ENCODE measurements at regions not wholly inside any gene's neighbourhood (a gene's known extent, or its start where the extent isn't known, plus 50 kb on each side); places are given as distances from the start of the nearest gene placed in this dataset.
A peak's percentile ranks its signal among the peaks of the same experiment; 100 is the strongest.

DNA sequence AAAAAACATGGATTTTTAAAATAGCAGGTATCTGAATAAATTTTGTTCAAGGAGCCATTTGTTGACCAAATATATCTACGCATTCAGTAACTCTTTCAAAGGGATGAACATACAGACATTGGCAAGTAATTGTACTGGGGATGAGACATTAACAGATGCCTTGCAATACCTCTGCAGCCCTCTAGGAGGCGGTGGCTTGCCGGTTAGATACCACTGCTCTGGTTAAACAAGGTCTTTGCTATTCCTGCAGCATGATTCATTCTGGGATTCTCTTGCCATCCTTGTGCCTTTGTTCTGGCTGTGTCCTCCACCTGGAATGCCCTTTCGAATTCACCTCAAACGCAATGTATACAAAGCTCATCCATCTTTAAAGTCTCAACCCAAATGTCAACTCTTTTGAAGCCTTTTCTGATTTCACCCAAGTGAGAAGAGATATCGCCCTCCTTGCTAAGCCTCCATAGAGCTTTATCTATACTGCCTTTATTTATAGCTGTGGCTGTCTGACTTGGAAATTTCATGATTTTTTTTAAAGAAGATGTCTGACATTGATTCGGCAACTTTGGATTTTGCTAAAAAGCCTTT, 131.0 kb upstream of the SRRM4 start:
- H3F3A ChIP-seq (ENCODE audit: insufficient read depth, low read length, poor library complexity, severe bottlenecking), result no peaks in the 10 kb centered on the region
- H3K79me2 ChIP-seq (replicated peaks; ENCODE audit: insufficient read depth, low read length), result no peaks in the 10 kb centered on the region
- no peaks in the 10 kb centered on the region for H3K36me3 ChIP-seq (ENCODE audit: insufficient read depth, low read length)
- H2AFZ ChIP-seq (ENCODE audit: low read depth, low read length), result no peak overlapping the region
- H3K27me3 ChIP-seq (ENCODE audit: insufficient read depth, low read depth, low read length), result no peaks in the 10 kb centered on the region
- no peaks in the 10 kb centered on the region for H4K20me1 ChIP-seq (ENCODE audit: insufficient read depth)
- no peak overlapping the region for H3K9ac ChIP-seq (ENCODE audit: low read length)
- no peaks in the 10 kb centered on the region for H3K9me3 ChIP-seq (ENCODE audit: low read length)
- TF ChIP-seq MXI1 (conservative IDR thresholded peaks at IDR 0.05; ENCODE audit: poor library complexity, severe bottlenecking), result no peak
- TF ChIP-seq, protein P1, sequence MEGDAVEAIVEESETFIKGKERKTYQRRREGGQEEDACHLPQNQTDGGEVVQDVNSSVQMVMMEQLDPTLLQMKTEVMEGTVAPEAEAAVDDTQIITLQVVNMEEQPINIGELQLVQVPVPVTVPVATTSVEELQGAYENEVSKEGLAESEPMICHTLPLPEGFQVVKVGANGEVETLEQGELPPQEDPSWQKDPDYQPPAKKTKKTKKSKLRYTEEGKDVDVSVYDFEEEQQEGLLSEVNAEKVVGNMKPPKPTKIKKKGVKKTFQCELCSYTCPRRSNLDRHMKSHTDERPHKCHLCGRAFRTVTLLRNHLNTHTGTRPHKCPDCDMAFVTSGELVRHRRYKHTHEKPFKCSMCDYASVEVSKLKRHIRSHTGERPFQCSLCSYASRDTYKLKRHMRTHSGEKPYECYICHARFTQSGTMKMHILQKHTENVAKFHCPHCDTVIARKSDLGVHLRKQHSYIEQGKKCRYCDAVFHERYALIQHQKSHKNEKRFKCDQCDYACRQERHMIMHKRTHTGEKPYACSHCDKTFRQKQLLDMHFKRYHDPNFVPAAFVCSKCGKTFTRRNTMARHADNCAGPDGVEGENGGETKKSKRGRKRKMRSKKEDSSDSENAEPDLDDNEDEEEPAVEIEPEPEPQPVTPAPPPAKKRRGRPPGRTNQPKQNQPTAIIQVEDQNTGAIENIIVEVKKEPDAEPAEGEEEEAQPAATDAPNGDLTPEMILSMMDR (IDR thresholded peaks at IDR 0.05; ENCODE audit: poor library complexity, severe bottlenecking), result peak; percentile 49
- no peak for TF ChIP-seq EZH2 (IDR thresholded peaks at IDR 0.05; ENCODE audit: borderline replicate concordance, insufficient read depth, low read length, poor library complexity, severe bottlenecking)
- H3K27ac ChIP-seq (ENCODE audit: low read length), result no peak overlapping the region
- no peak overlapping the region for H3K4me3 ChIP-seq (ENCODE audit: low read length)
- H3K9me2 ChIP-seq (ENCODE audit: insufficient read depth, low read length), result no peaks in the 10 kb centered on the region
- no peak overlapping the region for H3K4me2 ChIP-seq (ENCODE audit: low read length)

DNA sequence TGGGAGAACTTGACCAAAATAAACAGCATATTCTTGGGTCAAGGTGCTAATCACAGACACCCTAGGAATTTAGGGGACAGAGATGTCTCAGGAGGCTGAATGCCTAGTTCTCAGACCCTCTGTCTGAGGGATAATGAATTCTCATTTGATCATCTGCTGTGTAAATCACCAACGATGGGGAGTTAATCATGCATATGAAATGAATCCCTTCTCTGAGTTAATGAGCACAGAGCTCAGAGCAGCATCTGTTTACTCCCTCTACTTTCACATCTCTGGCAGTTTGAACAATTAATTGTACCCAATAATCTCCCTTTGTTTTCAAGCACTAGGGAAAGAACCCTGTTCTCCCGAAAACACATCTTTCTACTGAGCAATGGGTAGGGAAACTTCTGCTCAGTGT, 129.4 kb upstream of the SRRM4 start:
- H3K4me2 ChIP-seq (ENCODE audit: low read length), result no peak overlapping the region
- H3K4me3 ChIP-seq (ENCODE audit: low read length), result no peak overlapping the region
- TF ChIP-seq, protein P2, sequence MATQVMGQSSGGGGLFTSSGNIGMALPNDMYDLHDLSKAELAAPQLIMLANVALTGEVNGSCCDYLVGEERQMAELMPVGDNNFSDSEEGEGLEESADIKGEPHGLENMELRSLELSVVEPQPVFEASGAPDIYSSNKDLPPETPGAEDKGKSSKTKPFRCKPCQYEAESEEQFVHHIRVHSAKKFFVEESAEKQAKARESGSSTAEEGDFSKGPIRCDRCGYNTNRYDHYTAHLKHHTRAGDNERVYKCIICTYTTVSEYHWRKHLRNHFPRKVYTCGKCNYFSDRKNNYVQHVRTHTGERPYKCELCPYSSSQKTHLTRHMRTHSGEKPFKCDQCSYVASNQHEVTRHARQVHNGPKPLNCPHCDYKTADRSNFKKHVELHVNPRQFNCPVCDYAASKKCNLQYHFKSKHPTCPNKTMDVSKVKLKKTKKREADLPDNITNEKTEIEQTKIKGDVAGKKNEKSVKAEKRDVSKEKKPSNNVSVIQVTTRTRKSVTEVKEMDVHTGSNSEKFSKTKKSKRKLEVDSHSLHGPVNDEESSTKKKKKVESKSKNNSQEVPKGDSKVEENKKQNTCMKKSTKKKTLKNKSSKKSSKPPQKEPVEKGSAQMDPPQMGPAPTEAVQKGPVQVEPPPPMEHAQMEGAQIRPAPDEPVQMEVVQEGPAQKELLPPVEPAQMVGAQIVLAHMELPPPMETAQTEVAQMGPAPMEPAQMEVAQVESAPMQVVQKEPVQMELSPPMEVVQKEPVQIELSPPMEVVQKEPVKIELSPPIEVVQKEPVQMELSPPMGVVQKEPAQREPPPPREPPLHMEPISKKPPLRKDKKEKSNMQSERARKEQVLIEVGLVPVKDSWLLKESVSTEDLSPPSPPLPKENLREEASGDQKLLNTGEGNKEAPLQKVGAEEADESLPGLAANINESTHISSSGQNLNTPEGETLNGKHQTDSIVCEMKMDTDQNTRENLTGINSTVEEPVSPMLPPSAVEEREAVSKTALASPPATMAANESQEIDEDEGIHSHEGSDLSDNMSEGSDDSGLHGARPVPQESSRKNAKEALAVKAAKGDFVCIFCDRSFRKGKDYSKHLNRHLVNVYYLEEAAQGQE (IDR thresholded peaks at IDR 0.05; ENCODE audit: borderline replicate concordance), result no peak
- TF ChIP-seq POLR2AphosphoS5 (IDR thresholded peaks at IDR 0.05), result no peak
- TF ChIP-seq EZH2 (IDR thresholded peaks at IDR 0.05; ENCODE audit: borderline replicate concordance, insufficient read depth, low read length, poor library complexity, severe bottlenecking), result no peak
- TF ChIP-seq EP300 (conservative IDR thresholded peaks at IDR 0.05; ENCODE audit: poor library complexity, severe bottlenecking), result no peak
- no peak for TF ChIP-seq SMC3 (conservative IDR thresholded peaks at IDR 0.05; ENCODE audit: poor library complexity)
- TF ChIP-seq, protein P1 (IDR thresholded peaks at IDR 0.05; ENCODE audit: poor library complexity, severe bottlenecking), result no peak
- no peak for TF ChIP-seq RAD21 (conservative IDR thresholded peaks at IDR 0.05)
- no peak for TF ChIP-seq MXI1 (conservative IDR thresholded peaks at IDR 0.05; ENCODE audit: poor library complexity, severe bottlenecking)
- TF ChIP-seq TAF1 (IDR thresholded peaks at IDR 0.05; ENCODE audit: low read depth), result no peak

More for the DNA sequence above, 129.4 kb upstream of the SRRM4 start:
- H3K27ac ChIP-seq (ENCODE audit: low read length), result no peak overlapping the region
- no peak overlapping the region for H2AFZ ChIP-seq (ENCODE audit: low read depth, low read length)
- H3K9me3 ChIP-seq (ENCODE audit: low read length), result no peaks in the 10 kb centered on the region
- H3K9ac ChIP-seq (ENCODE audit: low read length), result no peak overlapping the region
- H3K9me2 ChIP-seq (ENCODE audit: insufficient read depth, low read length), result no peaks in the 10 kb centered on the region
- no peaks in the 10 kb centered on the region for H3K79me2 ChIP-seq (replicated peaks; ENCODE audit: insufficient read depth, low read length)
- no peaks in the 10 kb centered on the region for H4K20me1 ChIP-seq (ENCODE audit: insufficient read depth)
- no peaks in the 10 kb centered on the region for H3K27me3 ChIP-seq (ENCODE audit: insufficient read depth, low read depth, low read length)
- H3K36me3 ChIP-seq (ENCODE audit: insufficient read depth, low read length), result no peaks in the 10 kb centered on the region
- H3F3A ChIP-seq (ENCODE audit: insufficient read depth, low read length, poor library complexity, severe bottlenecking), result no peaks in the 10 kb centered on the region
